PFSK-1 (cell line): ENCODE measurements at regions not wholly inside any gene's neighbourhood (a gene's known extent, or its start where the extent isn't known, plus 50 kb on each side); places are given as distances from the start of the nearest gene placed in this dataset.

ENCODE experiments used
- POLR2AphosphoS5 ChIP-seq: IDR thresholded peaks from 2 replicates; pipeline ENCODE4 v1.6.1; 2012; ENCODE audit warnings: low read depth, mild to moderate bottlenecking, control low read depth, low read length, moderate library complexity
- REST ChIP-seq, 2 experiments: IDR thresholded peaks; 2 replicates each; pipeline versions ENCODE4 v1.6.1 to v1.8.0; 2011 to 2012; ENCODE audit warnings: low read depth in 2 of 2, low read length in 2 of 2, control low read depth in 1 of 2, inconsistent platforms in 1 of 2, mild to moderate bottlenecking in 1 of 2, moderate library complexity in 1 of 2; ENCODE audit not compliant: insufficient read depth in 1 of 2
- TAF1 ChIP-seq: IDR thresholded peaks from 2 replicates; pipeline ENCODE4 v1.6.1; 2012; ENCODE audit warnings: low read length, control low read depth, borderline replicate concordance; ENCODE audit not compliant: insufficient read depth

DNA sequence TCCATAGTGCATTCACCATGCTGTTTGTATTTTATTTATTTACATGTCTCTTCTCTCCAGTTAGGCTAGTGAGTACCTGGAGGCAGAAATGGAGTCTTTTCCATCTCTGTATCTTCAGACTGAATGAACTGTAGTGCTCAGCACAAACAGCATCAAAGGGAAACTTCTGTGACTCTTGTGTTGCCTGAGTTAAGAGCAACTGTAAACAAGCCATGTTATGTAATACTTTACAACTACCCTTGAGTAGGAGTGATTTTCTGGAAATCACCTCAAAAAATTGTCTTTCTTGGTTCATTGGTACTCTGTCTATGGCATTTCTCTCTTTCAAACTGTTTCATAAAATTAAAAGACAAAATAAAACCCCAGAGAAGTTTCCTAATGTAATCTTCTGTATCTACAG lies 258.3 kb downstream of the CGGBP1 start:
- TF ChIP-seq POLR2AphosphoS5 (no peak), TAF1 (no peak), REST (IDR thresholded peaks at IDR 0.05; ENCODE audit: insufficient read depth in 1 of 2, low read depth in 2 of 2, low read length in 2 of 2) (no peak)
